K562 (cell line): ENCODE measurements at regions not wholly inside any gene's neighbourhood (a gene's known extent, or its start where the extent isn't known, plus 50 kb on each side); places are given as distances from the start of the nearest gene placed in this dataset.

Experiments
- ATAC-seq: fragments of 200-7000 bp; cut with Tn5 transposase; 3 replicates; pipeline ENCODE4 v1.9.1; 2020; ENCODE audit warnings: moderate library complexity
- BruUV-seq: library from RNA; stranded (reverse); fragments of 400-500 nt; replicated peaks from 2 replicates; lab custom pipeline; 2021; lab: Mats Ljungman, UMichigan
- CTCF ChIA-PET: fragments of 300-600 bp; formaldehyde crosslinking; extraction: SDS; loops from one replicate; lab custom pipeline; 2021; ENCODE audit warnings: low intra/inter-chr PET ratio; lab: Yijun Ruan, JAX
- POLR2A ChIA-PET: fragments of 300-600, 350-650 bp; sonication (Branson Sonifier 250); formaldehyde crosslinking; extraction: SDS; loops from one replicate; lab custom pipeline; 2021; ENCODE audit warnings: antibody characterized with exemption, inconsistent platforms; lab: Yijun Ruan, JAX
- DNase-seq, 4 experiments: peaks; one replicate each; pipeline versions ENCODE4 v3.0.0 to v3.0.0-alpha.2; 2011 to 2018; ENCODE audit warnings: low spot score in 3 of 4, mixed read lengths in 3 of 4; ENCODE audit errors: extremely low read depth in 1 of 4
- FAIRE-seq: peaks from 2 replicates; lab custom pipeline; 2011; peaks lifted over from hg19 to GRCh38; lab: Jason Lieb, UNC
- H2AFZ ChIP-seq: 2 replicates; pipeline ENCODE4 v1.6.0; 2011; ENCODE audit warnings: low read depth, low read length, control low read depth, inconsistent platforms
- H3K27ac ChIP-seq: fragments of 200-600 bp; 3 replicates; pipeline ENCODE4 v1.8.0; 2011; ENCODE audit warnings: low read depth, mild to moderate bottlenecking, control low read depth, inconsistent platforms, low read length, moderate library complexity, mixed read lengths; ENCODE audit errors: extremely low read depth
- H3K27me3 ChIP-seq, 2 experiments: fragments of 300-600 bp in 1 of 2; 2 replicates in 1 of 2; 3 replicates in 1 of 2; pipeline versions ENCODE4 v1.6.0 to v1.8.0; 2011; ENCODE audit warnings: inconsistent platforms in 2 of 2, low read length in 2 of 2, mild to moderate bottlenecking in 1 of 2, mixed read lengths in 1 of 2, moderate library complexity in 1 of 2; ENCODE audit not compliant: control insufficient read depth in 2 of 2, insufficient read depth in 2 of 2
- H3K36me3 ChIP-seq: fragments of 300-600 bp; 3 replicates; pipeline ENCODE4 v1.8.0; 2011; ENCODE audit warnings: mild to moderate bottlenecking, low read length, inconsistent platforms; ENCODE audit not compliant: control insufficient read depth, insufficient read depth
- H3K4me1 ChIP-seq, 2 experiments: fragments of 200-600 bp in 1 of 2; replicated peaks in 1 of 2; 2 replicates in 1 of 2; 3 replicates in 1 of 2; pipeline versions ENCODE4 v1.5.1 to v1.8.0; 2011; ENCODE audit warnings: inconsistent platforms in 2 of 2, low read length in 2 of 2, mild to moderate bottlenecking in 1 of 2, mixed read lengths in 1 of 2, moderate library complexity in 1 of 2; ENCODE audit not compliant: control insufficient read depth in 2 of 2, insufficient read depth in 2 of 2
- H3K4me2 ChIP-seq: 2 replicates; pipeline ENCODE4 v1.6.1; 2011; ENCODE audit warnings: low read length, control low read depth, inconsistent platforms, mixed read lengths; ENCODE audit not compliant: insufficient read depth
- H3K4me3 ChIP-seq: fragments of 200-600 bp; sonication (generic), shearing (Covaris generic); 2 replicates; pipeline ENCODE4 v1.5.1; 2016; ENCODE audit warnings: control low read depth, inconsistent platforms
- H3K79me2 ChIP-seq: fragments of 200-600 bp; 3 replicates; pipeline ENCODE4 v1.8.0; 2011; ENCODE audit warnings: low read length, inconsistent platforms; ENCODE audit not compliant: control insufficient read depth, insufficient read depth
- H3K9ac ChIP-seq, 2 experiments: 2 replicates each; pipeline versions ENCODE4 v1.6.0 to v1.6.1; 2011; ENCODE audit warnings: low read depth in 2 of 2, low read length in 2 of 2, control low read depth in 1 of 2, inconsistent platforms in 1 of 2, mild to moderate bottlenecking in 1 of 2, mixed read lengths in 1 of 2; ENCODE audit not compliant: insufficient read depth in 1 of 2
- H3K9me1 ChIP-seq: one replicate; pipeline ENCODE4 v1.6.0; 2011; ENCODE audit warnings: inconsistent platforms, mild to moderate bottlenecking, low read length, moderate library complexity; ENCODE audit not compliant: control insufficient read depth, insufficient read depth
- H3K9me3 ChIP-seq: replicated peaks from 2 replicates; pipeline ENCODE4 v1.5.1; 2011; ENCODE audit warnings: low read depth, low read length, inconsistent platforms; ENCODE audit not compliant: control insufficient read depth, insufficient read depth
- H4K20me1 ChIP-seq: replicated peaks from 2 replicates; pipeline ENCODE4 v1.6.1; 2011; ENCODE audit warnings: low read length, inconsistent platforms, mixed read lengths; ENCODE audit not compliant: control insufficient read depth, insufficient read depth
- ETV5 ChIP-seq: sonication (generic); formaldehyde crosslinking; IDR thresholded peaks from 2 replicates; pipeline ENCODE4 v1.4.0; 2020; ENCODE audit warnings: low read depth, mild to moderate bottlenecking, missing genetic modification reagents
- JUN ChIP-seq, 2 experiments: sonication (generic) in 1 of 2; formaldehyde crosslinking in 1 of 2; IDR thresholded peaks; 2 replicates each; pipeline versions ENCODE4 v1.6.1 to v1.8.0; 2012 to 2022; ENCODE audit warnings: borderline replicate concordance in 2 of 2, mild to moderate bottlenecking in 2 of 2, improper control_type of control experiment in 1 of 2, low read depth in 1 of 2, low read length in 1 of 2, missing genetic modification reagents in 1 of 2
- MTA1 ChIP-seq: fragments of 450-650 bp; IDR thresholded peaks from 2 replicates; pipeline ENCODE4 v1.6.1; 2017; ENCODE audit warnings: borderline replicate concordance
- POU5F1 ChIP-seq: fragments of 150-350 bp; IDR thresholded peaks from 2 replicates; pipeline ENCODE4 v1.6.1; 2014; ENCODE audit warnings: borderline replicate concordance, low read length, low read depth, mild to moderate bottlenecking; ENCODE audit not compliant: partially characterized antibody
- REST ChIP-seq, 2 experiments: fragments of 450-650 bp; formaldehyde crosslinking in 1 of 2; IDR thresholded peaks; 2 replicates each; pipeline versions ENCODE4 v1.4.0 to v1.6.1; 2014 to 2020; ENCODE audit warnings: mild to moderate bottlenecking in 2 of 2, borderline replicate concordance in 1 of 2, low read depth in 1 of 2
- SIRT6 ChIP-seq: IDR thresholded peaks from one replicate; pipeline ENCODE4 v1.6.1; 2012; ENCODE audit warnings: low read depth, mild to moderate bottlenecking, control low read depth, inconsistent platforms, low read length, moderate library complexity
- ZNF740 ChIP-seq, 3 experiments: fragments of 200-800 bp in 1 of 3; sonication (Bioruptor generic) in 1 of 3; sonication (generic) in 1 of 3; formaldehyde crosslinking in 1 of 3; IDR thresholded peaks; 2 replicates each; pipeline versions ENCODE4 v1.6.1 to v1.8.0; 2016 to 2022; ENCODE audit warnings: mild to moderate bottlenecking in 2 of 3, missing compliant biosample characterization in 2 of 3, missing genetic modification characterization in 2 of 3, missing genetic modification reagents in 1 of 3
- ZNF764 ChIP-seq: fragments of 250-450 bp; sonication (Bioruptor Pico); IDR thresholded peaks from 2 replicates; pipeline ENCODE4 v1.4.0; 2020; ENCODE audit warnings: low read depth, mild to moderate bottlenecking, moderate library complexity
- WGBS: fragments of 100-300 bp; shearing (Covaris generic); methylation state at CpG from one replicate; pipeline ENCODE4 v1.1.6; 2016; ENCODE audit warnings: low coverage, mixed read lengths; ENCODE audit not compliant: insufficient coverage; ENCODE audit errors: missing lambda C conversion rate; 5-methylcytosine and 5-hydroxymethylcytosine counted together
- in situ Hi-C: fragments of 300-500 bp; cut with MboI; formaldehyde crosslinking; loops from 4 replicates; pipeline ENCODE4 v1.15.0; 2018; ENCODE audit warnings: inconsistent platforms, mixed read lengths
- intact Hi-C: fragments of 100-400 bp; cut with micrococcal nuclease; formaldehyde crosslinking; loops from 2 replicates; pipeline ENCODE4 v1.14.2; 2022

GRCh38 chr1:199669916-199670315, 357.6 kb upstream of the NR5A2 start (continued):
- no peak for TF ChIP-seq REST (IDR thresholded peaks at IDR 0.05; ENCODE audit: borderline replicate concordance)
- no peak for TF ChIP-seq REST (CRISPR knock-in tag; IDR thresholded peaks at IDR 0.05; ENCODE audit: low read depth)

- BruUV-seq, result no TSS peak
- H3K9ac ChIP-seq, result no peak overlapping the region
- H4K20me1 ChIP-seq, result no peaks in the 10 kb centered on the region
- ChIA-PET CTCF (no interaction called here), POLR2A (no interaction called here)
- H3K9me1 ChIP-seq, result no peaks in the 10 kb centered on the region
- H3K4me3 ChIP-seq, result no peak overlapping the region
- H2AFZ ChIP-seq, result no peak overlapping the region
- no peak overlapping the region for H3K4me2 ChIP-seq
- no peaks in the 10 kb centered on the region for H3K79me2 ChIP-seq
- in situ Hi-C loops, result no loop called here
- no peaks in the 10 kb centered on the region for H3K27me3 ChIP-seq
- DNase-seq, result no peak
- no peak for ATAC-seq
- intact Hi-C loops, result no loop called here
- H3K4me1 ChIP-seq, result no peaks in the 10 kb centered on the region
- FAIRE-seq, result no peak
- H3K27ac ChIP-seq, result no peak overlapping the region
- no peaks in the 10 kb centered on the region for H3K9me3 ChIP-seq
- 0% methylated on average over 3 of the region's 3 CpGs for WGBS
- H3K36me3 ChIP-seq, result no peaks in the 10 kb centered on the region
- no peak for TF ChIP-seq ETV5 (CRISPR knock-in tag)
- no peak for TF ChIP-seq ZNF764 (CRISPR knock-in tag)
- TF ChIP-seq ZNF740 (CRISPR knock-in tag; IDR thresholded peaks at IDR 0.05), result no peak
- no peak for TF ChIP-seq ZNF740 (tag; IDR thresholded peaks at IDR 0.05)
- no peak for TF ChIP-seq JUN (IDR thresholded peaks at IDR 0.05; ENCODE audit: borderline replicate concordance, low read depth, low read length)
- no peak for TF ChIP-seq JUN (CRISPR knock-in tag; IDR thresholded peaks at IDR 0.05; ENCODE audit: borderline replicate concordance)
- TF ChIP-seq POU5F1, result no peak
- TF ChIP-seq SIRT6, result no peak
- no peak for TF ChIP-seq MTA1
Observed at GRCh38 chr1:199671684-199672083, 355.8 kb upstream of the NR5A2 start.
